ENCODE measurements at regions not wholly inside any gene's neighbourhood (a gene's known extent, or its start where the extent isn't known, plus 50 kb on each side); places are given as distances from the start of the nearest gene placed in this dataset.

GRCh38 chrY:7920382-7920781, 1008.8 kb upstream of the AMELY start:
- Histone ChIP-seq H3K79me2 (ENCODE audit: control insufficient read depth, insufficient read depth, low read length, unreplicated experiment) (no peaks in the 10 kb centered on the region), H3K27me3 (ENCODE audit: insufficient read depth, low read length) (no peaks in the 10 kb centered on the region), H3K36me3 (ENCODE audit: insufficient read depth, low read length) (no peaks in the 10 kb centered on the region), H3K4me1 (ENCODE audit: control insufficient read depth, insufficient read depth, low read length, unreplicated experiment) (no peaks in the 10 kb centered on the region), H3K4me3 (ENCODE audit: low read depth, low read length) (no peak overlapping the region), H2AFZ (ENCODE audit: low read length, unreplicated experiment) (no peak overlapping the region), H3K27ac (ENCODE audit: low read depth, low read length) (no peak overlapping the region)

DNA sequence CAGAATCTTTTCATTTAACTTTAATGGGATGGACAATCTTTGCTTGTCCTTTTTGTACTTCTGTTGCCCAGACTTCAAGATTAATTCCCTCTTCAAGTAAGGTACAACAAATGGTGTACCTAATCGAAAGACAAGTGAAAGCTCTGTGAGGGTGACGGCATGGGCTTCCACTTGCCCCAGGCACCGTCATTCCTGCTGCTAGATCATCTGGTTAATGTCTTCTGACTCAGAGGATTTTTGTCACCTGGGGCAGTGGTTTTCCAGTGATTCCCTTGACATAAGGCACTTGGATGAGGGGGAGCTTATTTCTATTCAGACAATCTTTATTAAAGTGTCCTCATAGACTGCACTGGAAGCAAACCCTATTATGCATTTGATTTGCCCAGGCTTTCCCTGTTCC, 977.0 kb upstream of the AMELY start:
- no peaks in the 10 kb centered on the region for H3K4me1 ChIP-seq (ENCODE audit: control insufficient read depth, insufficient read depth, low read length, unreplicated experiment)
- no peak overlapping the region for H3K4me3 ChIP-seq (ENCODE audit: low read depth, low read length)
- no peak overlapping the region for H3K27ac ChIP-seq (ENCODE audit: low read depth, low read length)
- H3K36me3 ChIP-seq (ENCODE audit: insufficient read depth, low read length) = no peaks in the 10 kb centered on the region
- H3K27me3 ChIP-seq (ENCODE audit: insufficient read depth, low read length) = no peaks in the 10 kb centered on the region
- H3K79me2 ChIP-seq (ENCODE audit: control insufficient read depth, insufficient read depth, low read length, unreplicated experiment) = no peaks in the 10 kb centered on the region
- H2AFZ ChIP-seq (ENCODE audit: low read length, unreplicated experiment) = no peak overlapping the region

DNA sequence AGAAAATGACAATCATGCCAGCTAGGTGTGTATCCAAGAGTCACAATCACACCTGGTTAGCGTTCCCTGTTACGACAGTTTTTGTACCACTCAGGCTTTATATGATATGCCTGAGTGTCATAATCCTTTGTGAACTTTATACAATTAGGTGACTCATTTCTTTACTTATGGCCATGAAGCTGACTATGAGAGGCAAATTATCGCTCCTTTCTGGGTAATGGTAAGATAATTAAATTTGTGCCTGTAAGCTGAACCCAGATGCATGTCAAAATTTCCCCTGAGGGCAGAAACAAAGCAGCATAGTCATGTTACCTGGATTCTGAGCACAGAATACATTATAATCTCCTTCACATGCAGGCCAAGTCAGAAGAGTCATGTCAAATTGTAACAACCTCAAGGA, 970.1 kb upstream of the AMELY start:
- no peak overlapping the region for H3K4me3 ChIP-seq (ENCODE audit: low read depth, low read length)
- no peaks in the 10 kb centered on the region for H3K79me2 ChIP-seq (ENCODE audit: control insufficient read depth, insufficient read depth, low read length, unreplicated experiment)
- no peaks in the 10 kb centered on the region for H3K4me1 ChIP-seq (ENCODE audit: control insufficient read depth, insufficient read depth, low read length, unreplicated experiment)
- no peaks in the 10 kb centered on the region for H3K27me3 ChIP-seq (ENCODE audit: insufficient read depth, low read length)
- H3K27ac ChIP-seq (ENCODE audit: low read depth, low read length) = no peak overlapping the region
- no peak overlapping the region for H2AFZ ChIP-seq (ENCODE audit: low read length, unreplicated experiment)
- no peaks in the 10 kb centered on the region for H3K36me3 ChIP-seq (ENCODE audit: insufficient read depth, low read length)

- Histone ChIP-seq H3K27ac (ENCODE audit: low read depth, low read length) (no peak overlapping the region), H3K36me3 (ENCODE audit: insufficient read depth, low read length) (no peaks in the 10 kb centered on the region), H3K4me3 (ENCODE audit: low read depth, low read length) (no peak overlapping the region), H3K79me2 (ENCODE audit: control insufficient read depth, insufficient read depth, low read length, unreplicated experiment) (no peaks in the 10 kb centered on the region), H3K27me3 (ENCODE audit: insufficient read depth, low read length) (no peaks in the 10 kb centered on the region), H3K4me1 (ENCODE audit: control insufficient read depth, insufficient read depth, low read length, unreplicated experiment) (no peaks in the 10 kb centered on the region), H2AFZ (ENCODE audit: low read length, unreplicated experiment) (no peak overlapping the region)
These were observed 967.7 kb upstream of the AMELY start for GRCh38 chrY:7879245-7879644.

DNA sequence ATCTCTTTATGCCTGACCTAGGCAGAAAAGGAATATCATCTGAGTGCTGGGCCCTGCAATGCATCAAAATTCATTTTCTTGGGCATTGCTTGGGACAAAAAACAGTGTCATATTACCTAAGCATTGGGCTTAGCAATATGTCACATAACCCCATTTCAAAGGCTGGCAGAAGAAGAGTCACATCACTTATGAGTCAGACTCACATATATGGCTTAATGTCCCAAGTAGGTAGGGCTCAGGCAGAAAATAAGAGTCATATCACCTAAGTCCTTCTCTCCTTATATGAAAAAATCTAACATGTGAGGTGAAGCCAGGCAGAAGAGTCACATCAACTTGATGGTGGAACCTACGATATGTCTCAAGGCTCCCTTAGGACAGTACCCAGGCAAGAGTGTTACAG, 967.2 kb upstream of the AMELY start:
- H3K27ac ChIP-seq (ENCODE audit: low read depth, low read length) = no peak overlapping the region
- H3K4me1 ChIP-seq (ENCODE audit: control insufficient read depth, insufficient read depth, low read length, unreplicated experiment) = no peaks in the 10 kb centered on the region
- H3K79me2 ChIP-seq (ENCODE audit: control insufficient read depth, insufficient read depth, low read length, unreplicated experiment) = no peaks in the 10 kb centered on the region
- no peak overlapping the region for H3K4me3 ChIP-seq (ENCODE audit: low read depth, low read length)
- no peak overlapping the region for H2AFZ ChIP-seq (ENCODE audit: low read length, unreplicated experiment)
- H3K36me3 ChIP-seq (ENCODE audit: insufficient read depth, low read length) = no peaks in the 10 kb centered on the region
- no peaks in the 10 kb centered on the region for H3K27me3 ChIP-seq (ENCODE audit: insufficient read depth, low read length)

GRCh38 chrY:7877458-7877857, 965.9 kb upstream of the AMELY start:
- no peaks in the 10 kb centered on the region for H3K4me1 ChIP-seq (ENCODE audit: control insufficient read depth, insufficient read depth, low read length, unreplicated experiment)
- H3K27me3 ChIP-seq (ENCODE audit: insufficient read depth, low read length) = no peaks in the 10 kb centered on the region
- no peak overlapping the region for H2AFZ ChIP-seq (ENCODE audit: low read length, unreplicated experiment)
- no peaks in the 10 kb centered on the region for H3K36me3 ChIP-seq (ENCODE audit: insufficient read depth, low read length)
- no peak overlapping the region for H3K4me3 ChIP-seq (ENCODE audit: low read depth, low read length)
- H3K79me2 ChIP-seq (ENCODE audit: control insufficient read depth, insufficient read depth, low read length, unreplicated experiment) = no peaks in the 10 kb centered on the region
- no peak overlapping the region for H3K27ac ChIP-seq (ENCODE audit: low read depth, low read length)

- Histone ChIP-seq H3K36me3 (ENCODE audit: insufficient read depth, low read length) (no peaks in the 10 kb centered on the region), H3K27ac (ENCODE audit: low read depth, low read length) (no peak overlapping the region), H3K27me3 (ENCODE audit: insufficient read depth, low read length) (no peaks in the 10 kb centered on the region), H3K4me1 (ENCODE audit: control insufficient read depth, insufficient read depth, low read length, unreplicated experiment) (no peaks in the 10 kb centered on the region), H3K4me3 (ENCODE audit: low read depth, low read length) (no peak overlapping the region), H3K79me2 (ENCODE audit: control insufficient read depth, insufficient read depth, low read length, unreplicated experiment) (no peaks in the 10 kb centered on the region), H2AFZ (ENCODE audit: low read length, unreplicated experiment) (no peak overlapping the region)
These were observed 962.5 kb upstream of the AMELY start for GRCh38 chrY:7874080-7874479.

DNA sequence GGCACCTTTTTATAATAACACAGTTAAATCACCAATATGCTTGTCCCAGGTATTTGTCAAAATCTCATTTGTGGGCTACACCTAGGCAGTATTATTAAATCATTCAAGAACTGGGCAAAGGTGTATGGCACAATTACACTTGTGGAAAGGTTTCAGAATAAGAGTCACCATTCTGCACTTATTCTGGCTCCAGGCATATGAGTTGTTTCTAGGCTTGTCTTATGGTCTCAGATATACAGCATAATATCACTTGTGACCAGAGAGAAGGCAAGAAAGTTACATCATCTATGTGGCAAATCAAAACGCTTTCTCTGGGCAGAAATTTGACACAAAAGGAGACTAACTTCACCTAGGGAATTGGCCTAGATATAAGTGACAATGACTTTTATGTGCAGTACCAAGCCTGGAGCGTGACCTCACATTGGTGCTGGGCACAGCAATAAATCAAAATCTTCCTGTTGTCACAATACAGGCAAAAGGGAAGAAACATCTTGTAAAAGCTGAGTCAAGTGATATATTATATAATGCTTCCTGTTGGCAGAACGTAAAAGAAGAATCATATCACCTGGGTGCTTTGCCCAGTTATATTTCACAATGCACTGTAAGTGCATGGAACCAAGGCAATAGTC, 959.9 kb upstream of the AMELY start:
- Histone ChIP-seq H3K4me3 (ENCODE audit: low read depth, low read length) (no peak overlapping the region), H3K36me3 (ENCODE audit: insufficient read depth, low read length) (no peaks in the 10 kb centered on the region), H3K27me3 (ENCODE audit: insufficient read depth, low read length) (no peaks in the 10 kb centered on the region), H2AFZ (ENCODE audit: low read length, unreplicated experiment) (no peak overlapping the region), H3K27ac (ENCODE audit: low read depth, low read length) (no peak overlapping the region), H3K79me2 (ENCODE audit: control insufficient read depth, insufficient read depth, low read length, unreplicated experiment) (no peaks in the 10 kb centered on the region), H3K4me1 (ENCODE audit: control insufficient read depth, insufficient read depth, low read length, unreplicated experiment) (no peaks in the 10 kb centered on the region)

DNA sequence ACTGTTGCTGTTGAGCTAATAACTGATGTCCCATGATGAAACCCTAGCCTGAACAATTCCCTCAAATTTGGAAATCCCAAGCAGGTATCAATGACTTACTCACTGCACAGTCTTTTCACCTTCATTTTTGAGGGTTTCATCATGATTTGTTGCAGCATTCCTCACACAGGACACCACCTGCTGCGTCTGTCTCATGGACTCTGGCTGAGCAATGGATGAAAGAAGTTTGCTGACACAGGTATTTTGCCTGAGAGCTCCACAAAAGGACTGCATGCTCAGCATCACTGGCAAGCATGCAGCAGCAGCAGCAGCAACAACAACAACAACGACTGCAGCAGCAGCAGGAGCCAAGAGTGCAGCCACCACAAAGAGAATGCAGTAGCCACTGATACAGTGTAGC, 955.4 kb upstream of the AMELY start:
- H3K27ac ChIP-seq (ENCODE audit: low read depth, low read length) = no peak overlapping the region
- no peaks in the 10 kb centered on the region for H3K4me1 ChIP-seq (ENCODE audit: control insufficient read depth, insufficient read depth, low read length, unreplicated experiment)
- no peaks in the 10 kb centered on the region for H3K27me3 ChIP-seq (ENCODE audit: insufficient read depth, low read length)
- H3K4me3 ChIP-seq (ENCODE audit: low read depth, low read length) = no peak overlapping the region
- H3K79me2 ChIP-seq (ENCODE audit: control insufficient read depth, insufficient read depth, low read length, unreplicated experiment) = no peaks in the 10 kb centered on the region
- no peak overlapping the region for H2AFZ ChIP-seq (ENCODE audit: low read length, unreplicated experiment)
- H3K36me3 ChIP-seq (ENCODE audit: insufficient read depth, low read length) = no peaks in the 10 kb centered on the region

GRCh38 chrY:7860781-7861614, 949.4 kb upstream of the AMELY start:
- no peak overlapping the region for H3K4me3 ChIP-seq (ENCODE audit: low read depth, low read length)
- no peak overlapping the region for H3K27ac ChIP-seq (ENCODE audit: low read depth, low read length)
- H3K36me3 ChIP-seq (ENCODE audit: insufficient read depth, low read length) = no peaks in the 10 kb centered on the region
- no peaks in the 10 kb centered on the region for H3K4me1 ChIP-seq (ENCODE audit: control insufficient read depth, insufficient read depth, low read length, unreplicated experiment)
- no peaks in the 10 kb centered on the region for H3K27me3 ChIP-seq (ENCODE audit: insufficient read depth, low read length)
- no peaks in the 10 kb centered on the region for H3K79me2 ChIP-seq (ENCODE audit: control insufficient read depth, insufficient read depth, low read length, unreplicated experiment)
- H2AFZ ChIP-seq (ENCODE audit: low read length, unreplicated experiment) = no peak overlapping the region

DNA sequence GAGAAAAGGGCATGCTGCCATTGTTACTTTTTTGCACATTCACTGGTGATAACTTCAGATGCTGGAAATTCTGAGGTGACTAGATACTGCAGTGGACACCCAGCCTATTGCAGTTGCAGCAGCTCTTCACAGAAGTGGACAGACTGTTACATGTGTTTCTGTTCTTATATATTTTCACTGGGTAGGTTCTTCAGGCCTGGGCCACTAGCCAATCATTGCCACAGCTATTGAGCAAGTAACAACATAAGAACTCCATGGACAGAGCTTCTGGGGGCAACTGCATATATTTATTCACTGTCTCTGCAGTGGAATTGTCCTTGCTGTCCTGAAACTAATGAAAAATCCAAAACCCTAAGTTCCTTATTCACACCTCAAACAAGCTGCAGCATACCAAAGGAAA, 938.6 kb upstream of the AMELY start:
- no peak overlapping the region for H2AFZ ChIP-seq (ENCODE audit: low read length, unreplicated experiment)
- H3K4me1 ChIP-seq (ENCODE audit: control insufficient read depth, insufficient read depth, low read length, unreplicated experiment) = peaks cover 8% of the 10 kb centered on the region
- H3K36me3 ChIP-seq (ENCODE audit: insufficient read depth, low read length) = no peaks in the 10 kb centered on the region
- no peak overlapping the region for H3K27ac ChIP-seq (ENCODE audit: low read depth, low read length)
- H3K27me3 ChIP-seq (ENCODE audit: insufficient read depth, low read length) = no peaks in the 10 kb centered on the region
- H3K79me2 ChIP-seq (ENCODE audit: control insufficient read depth, insufficient read depth, low read length, unreplicated experiment) = no peaks in the 10 kb centered on the region
- no peak overlapping the region for H3K4me3 ChIP-seq (ENCODE audit: low read depth, low read length)
